ENCODE measurements at regions not wholly inside any gene's neighbourhood (a gene's known extent, or its start where the extent isn't known, plus 50 kb on each side); places are given as distances from the start of the nearest gene placed in this dataset.
"Not testable (repeated sequence)": the region's sequence is repeated elsewhere in the genome, so short reads cannot be mapped to it uniquely, and the experiment has no call there.

- Mint-ChIP-seq H3K27ac (no peak overlapping the region), H3K4me3 (no peak overlapping the region), H3K36me3 (ENCODE audit: low read depth) (no peaks in the 10 kb centered on the region), H3K4me1 (ENCODE audit: low read depth) (peaks cover 11% of the 10 kb centered on the region), H3K27me3 (peaks cover 8% of the 10 kb centered on the region), H3K9me3 (no peaks in the 10 kb centered on the region)
- DNase-seq (no peak), ATAC-seq (no peak)
- intact Hi-C loops (cut with micrococcal nuclease) = no loop called here
- ChIA-PET POLR2A (no interaction called here), CTCF (interaction anchor here (2.1 kb wide), 1 partner anchor 9 kb away, joined by 6 read pairs; no protein-coding TSS in a partner anchor)
- TF ChIP-seq CTCF (IDR thresholded peaks at IDR 0.05) = no peak
Observed at GRCh38 chr2:126981476-126981875, 82.8 kb downstream of the TEX51 start.

- H3K4me3 Mint-ChIP-seq = no peak overlapping the region
- peaks cover 7% of the 10 kb centered on the region for H3K27me3 Mint-ChIP-seq
- H3K4me1 Mint-ChIP-seq (ENCODE audit: low read depth) = peaks cover 8% of the 10 kb centered on the region
- DNase-seq (no peak), ATAC-seq (no peak)
- ChIA-PET CTCF (interaction anchor here (1.1 kb wide), 1 partner anchor 11 kb away, joined by 3 read pairs; no protein-coding TSS in a partner anchor), POLR2A (no interaction called here)
- H3K9me3 Mint-ChIP-seq = no peaks in the 10 kb centered on the region
- no peak for TF ChIP-seq CTCF (IDR thresholded peaks at IDR 0.05)
- no peak overlapping the region for H3K27ac Mint-ChIP-seq
- no peaks in the 10 kb centered on the region for H3K36me3 Mint-ChIP-seq (ENCODE audit: low read depth)
- intact Hi-C loops (cut with micrococcal nuclease) = no loop called here
Observed at GRCh38 chr2:126982935-126983334, 84.2 kb downstream of the TEX51 start.

GRCh38 chr2:126986631-126987187 lies 88.0 kb downstream of the TEX51 start:
- no peak for TF ChIP-seq CTCF (IDR thresholded peaks at IDR 0.05)
- ChIA-PET CTCF (interaction anchor here (2.0 kb wide), 1 partner anchor 10 kb away, joined by 4 read pairs; no protein-coding TSS in a partner anchor), POLR2A (no interaction called here)
- no peaks in the 10 kb centered on the region for H3K4me1 Mint-ChIP-seq (ENCODE audit: low read depth)
- no peaks in the 10 kb centered on the region for H3K36me3 Mint-ChIP-seq (ENCODE audit: low read depth)
- intact Hi-C loops (cut with micrococcal nuclease) = no loop called here
- no peaks in the 10 kb centered on the region for H3K9me3 Mint-ChIP-seq
- no peak for ATAC-seq
- DNase-seq = no peak
- no peak overlapping the region for H3K27ac Mint-ChIP-seq
- H3K27me3 Mint-ChIP-seq = peaks cover 14% of the 10 kb centered on the region
- no peak overlapping the region for H3K4me3 Mint-ChIP-seq

- ChIA-PET CTCF (interaction anchor here (1.1 kb wide), 1 partner anchor 16 kb away, joined by 7 read pairs; no protein-coding TSS in a partner anchor), POLR2A (interaction anchor here (1.2 kb wide), 1 partner anchor 11 kb away, joined by 3 read pairs; no protein-coding TSS in a partner anchor)
- TF ChIP-seq CTCF (IDR thresholded peaks at IDR 0.05) = no peak
- no peak for ATAC-seq
- intact Hi-C loops (cut with micrococcal nuclease) = no loop called here
- H3K4me3 Mint-ChIP-seq = no peak overlapping the region
- no peaks in the 10 kb centered on the region for H3K36me3 Mint-ChIP-seq (ENCODE audit: low read depth)
- no peak overlapping the region for H3K27ac Mint-ChIP-seq
- H3K4me1 Mint-ChIP-seq (ENCODE audit: low read depth) = no peaks in the 10 kb centered on the region
- DNase-seq = no peak
- H3K9me3 Mint-ChIP-seq = no peaks in the 10 kb centered on the region
- peaks cover 19% of the 10 kb centered on the region for H3K27me3 Mint-ChIP-seq
Observed at GRCh38 chr2:126988482-126988881, 89.8 kb downstream of the TEX51 start.

GRCh38 chr2:126989064-126989463 lies 90.4 kb downstream of the TEX51 start:
- ATAC-seq; intact Hi-C loops (cut with micrococcal nuclease); H3K9me3 Mint-ChIP-seq; H3K36me3 Mint-ChIP-seq (ENCODE audit: low read depth); H3K4me3 Mint-ChIP-seq; H3K4me1 Mint-ChIP-seq (ENCODE audit: low read depth); H3K27ac Mint-ChIP-seq; DNase-seq: not testable (repeated sequence)
- CTCF ChIA-PET = interaction anchor here (1.4 kb wide), 1 partner anchor 17 kb away, joined by 5 read pairs; no protein-coding TSS in a partner anchor
- POLR2A ChIA-PET = interaction anchor here (1.2 kb wide), 2 partner anchors 12 to 17 kb away, joined by 3 read pairs; no protein-coding TSS in a partner anchor
- H3K27me3 Mint-ChIP-seq = peaks cover 19% of the 10 kb centered on the region

Measured in activated CD8-positive, alpha-beta T cell treated with anti-CD3 and anti-CD28 coated beads for 36 hours (primary cell).